Psoas muscle (tissue), 7 donors: ENCODE measurements at regions not wholly inside any gene's neighbourhood (a gene's known extent, or its start where the extent isn't known, plus 50 kb on each side); places are given as distances from the start of the nearest gene placed in this dataset.

Experiments
- ATAC-seq, 4 donors: fragments of 200-7000 bp; cut with Tn5 transposase; one replicate each; pipeline ENCODE4 v1.9.1; 2020; ENCODE audit warnings: moderate library complexity in 3 of 4, mild to moderate bottlenecking in 2 of 4
- DNase-seq, 2 donors: peaks; one replicate each; pipeline ENCODE4 v3.0.0-alpha.2; 2020
- H3K27ac ChIP-seq: fragments of 200-600 bp; one replicate; pipeline ENCODE4 v1.8.0; 2022
- H3K27me3 ChIP-seq, 3 donors: fragments of 200-600 bp in 1 of 3; one replicate each; pipeline versions ENCODE4 v1.6.1 to v1.8.0; 2013 to 2022; ENCODE audit warnings: low read length in 2 of 3, mild to moderate bottlenecking in 2 of 3, moderate library complexity in 1 of 3; ENCODE audit not compliant: insufficient read depth in 3 of 3
- H3K36me3 ChIP-seq, 2 donors: fragments of 200-600 bp in 1 of 2; one replicate each; pipeline versions ENCODE4 v1.6.1 to v1.8.0; 2013 to 2022; ENCODE audit warnings: low read depth in 1 of 2, mild to moderate bottlenecking in 1 of 2, moderate library complexity in 1 of 2; ENCODE audit not compliant: insufficient read depth in 1 of 2
- H3K4me1 ChIP-seq: fragments of 200-600 bp; one replicate; pipeline ENCODE4 v1.8.0; 2022
- H3K4me3 ChIP-seq: fragments of 200-600 bp; one replicate; pipeline ENCODE4 v1.8.0; 2022; ENCODE audit warnings: mild to moderate bottlenecking
- H3K9me3 ChIP-seq: fragments of 200-600 bp; one replicate; pipeline ENCODE4 v1.8.0; 2022
- CTCF ChIP-seq: fragments of 200-600 bp; IDR thresholded peaks from one replicate; pipeline ENCODE4 v1.8.0; 2022; ENCODE audit warnings: antibody characterized with exemption
- WGBS, 3 donors: extraction: QIAGEN DNeasy Blood & Tissue Kit; methylation state at CpG; one replicate each; pipeline versions ENCODE4 v1.1.6 to v1.1.7; 2013; 5-methylcytosine and 5-hydroxymethylcytosine counted together
- intact Hi-C, 2 donors: fragments of 100-400 bp; cut with DNase I; formaldehyde crosslinking; loops; one replicate each; pipeline versions ENCODE4 v1.11.0 to v1.14.2; 2022
- donor health status: healthy with polysubstance abuse.
- donor health status: DM: no; HTN: no; CAD: no; lungs with moderate emphysema.
- donor health status: Bipolar disorder and iron deficiency.
- donor health status: healthy.
- donor health status: DM: yes; HTN: yes; CAD: no.
- donor health status: DM: no; HTN: no; CAD: no.
- donor health status: DM: yes; HTN: yes; CAD: no.

GRCh38 chr7:10913457-10913856 lies 60.2 kb upstream of the PHF14 start:
- peaks cover 7% of the 10 kb centered on the region for H3K9me3 ChIP-seq
- no peak for TF ChIP-seq CTCF
- H3K27ac ChIP-seq = no peak overlapping the region
- ATAC-seq (no peak), DNase-seq (no peak)
- H3K27me3 ChIP-seq = no peaks in the 10 kb centered on the region
- intact Hi-C loops = no loop called here
- H3K4me1 ChIP-seq = no peaks in the 10 kb centered on the region
- H3K36me3 ChIP-seq = no peaks in the 10 kb centered on the region
- 13 to 15% (median 13%) methylated on average over 2 of the region's 2 CpGs for WGBS, 3 donors
- H3K4me3 ChIP-seq = no peak overlapping the region

GRCh38 chr7:10918093-10918590 lies 55.5 kb upstream of the PHF14 start:
- ATAC-seq (no peak), DNase-seq (no peak)
- no peaks in the 10 kb centered on the region for H3K36me3 ChIP-seq
- intact Hi-C loops = no loop called here
- H3K9me3 ChIP-seq = no peaks in the 10 kb centered on the region
- H3K27ac ChIP-seq = no peak overlapping the region
- no peaks in the 10 kb centered on the region for H3K27me3 ChIP-seq
- no peaks in the 10 kb centered on the region for H3K4me1 ChIP-seq
- TF ChIP-seq CTCF = no peak
- no peak overlapping the region for H3K4me3 ChIP-seq
- WGBS, 3 donors = 25 to 36% (median 30%) methylated on average over 4 of the region's 4 CpGs

- no peak for TF ChIP-seq CTCF
- no peaks in the 10 kb centered on the region for H3K27me3 ChIP-seq
- DNase-seq (no peak), ATAC-seq (no peak)
- H3K4me3 ChIP-seq = no peak overlapping the region
- H3K9me3 ChIP-seq = no peaks in the 10 kb centered on the region
- no peaks in the 10 kb centered on the region for H3K4me1 ChIP-seq
- H3K36me3 ChIP-seq = no peaks in the 10 kb centered on the region
- WGBS, 3 donors = 85 to 92% (median 86%) methylated on average over 2 of the region's 2 CpGs
- intact Hi-C loops = no loop called here
- no peak overlapping the region for H3K27ac ChIP-seq
These were observed 53.7 kb upstream of the PHF14 start for GRCh38 chr7:10919923-10920322.
